ENCODE measurements at regions not wholly inside any gene's neighbourhood (a gene's known extent, or its start where the extent isn't known, plus 50 kb on each side); places are given as distances from the start of the nearest gene placed in this dataset.

- TF ChIP-seq EZH2 (IDR thresholded peaks at IDR 0.05; ENCODE audit: low read depth, low read length, severe bottlenecking), result no peak
- TF ChIP-seq, protein P1, sequence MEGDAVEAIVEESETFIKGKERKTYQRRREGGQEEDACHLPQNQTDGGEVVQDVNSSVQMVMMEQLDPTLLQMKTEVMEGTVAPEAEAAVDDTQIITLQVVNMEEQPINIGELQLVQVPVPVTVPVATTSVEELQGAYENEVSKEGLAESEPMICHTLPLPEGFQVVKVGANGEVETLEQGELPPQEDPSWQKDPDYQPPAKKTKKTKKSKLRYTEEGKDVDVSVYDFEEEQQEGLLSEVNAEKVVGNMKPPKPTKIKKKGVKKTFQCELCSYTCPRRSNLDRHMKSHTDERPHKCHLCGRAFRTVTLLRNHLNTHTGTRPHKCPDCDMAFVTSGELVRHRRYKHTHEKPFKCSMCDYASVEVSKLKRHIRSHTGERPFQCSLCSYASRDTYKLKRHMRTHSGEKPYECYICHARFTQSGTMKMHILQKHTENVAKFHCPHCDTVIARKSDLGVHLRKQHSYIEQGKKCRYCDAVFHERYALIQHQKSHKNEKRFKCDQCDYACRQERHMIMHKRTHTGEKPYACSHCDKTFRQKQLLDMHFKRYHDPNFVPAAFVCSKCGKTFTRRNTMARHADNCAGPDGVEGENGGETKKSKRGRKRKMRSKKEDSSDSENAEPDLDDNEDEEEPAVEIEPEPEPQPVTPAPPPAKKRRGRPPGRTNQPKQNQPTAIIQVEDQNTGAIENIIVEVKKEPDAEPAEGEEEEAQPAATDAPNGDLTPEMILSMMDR (IDR thresholded peaks at IDR 0.05; ENCODE audit: control extremely low read depth in 1 of 3, insufficient read depth in 1 of 3, low read depth in 1 of 3, low read length in 3 of 3), result peak in 2 of 3 experiments; percentile 41 to 44; a peak in 3 of 4 replicates
- no peak for TF ChIP-seq TAF1 (IDR thresholded peaks at IDR 0.05; ENCODE audit: low read depth, low read length)
- no peak for TF ChIP-seq RNF2 (IDR thresholded peaks at IDR 0.05; ENCODE audit: borderline replicate concordance, low read depth, low read length, missing control alignments, poor library complexity, severe bottlenecking)
- no peak for TF ChIP-seq ASH2L (IDR thresholded peaks at IDR 0.05; ENCODE audit: low read length)
- TF ChIP-seq POLR2AphosphoS5 (IDR thresholded peaks at IDR 0.05; ENCODE audit: low read depth, low read length), result no peak
- no peak for TF ChIP-seq EP300 (IDR thresholded peaks at IDR 0.05; ENCODE audit: borderline replicate concordance in 1 of 2, low read depth in 2 of 2, low read length in 2 of 2)
- no peak for TF ChIP-seq ATF3 (IDR thresholded peaks at IDR 0.05; ENCODE audit: insufficient read depth, low read depth, low read length)
Measured at GRCh38 chr15:38647683-38648082, 83.1 kb upstream of the RASGRP1 start.
